Neural cell (in vitro differentiated cells): ENCODE measurements at regions not wholly inside any gene's neighbourhood (a gene's known extent, or its start where the extent isn't known, plus 50 kb on each side); places are given as distances from the start of the nearest gene placed in this dataset.

ENCODE experiments used
- CTCF ChIP-seq: fragments of 450-650 bp; IDR thresholded peaks from 2 replicates; pipeline ENCODE4 v1.5.1; 2014; ENCODE audit warnings: antibody characterized with exemption, mild to moderate bottlenecking, moderate library complexity; ENCODE audit not compliant: poor library complexity, severe bottlenecking
- EP300 ChIP-seq: fragments of 450-650 bp; conservative IDR thresholded peaks from 2 replicates; pipeline ENCODE4 v1.6.1; 2014; ENCODE audit warnings: antibody characterized with exemption, mild to moderate bottlenecking, moderate library complexity; ENCODE audit not compliant: poor library complexity, severe bottlenecking
- EZH2 ChIP-seq: fragments of 200-600, 300-800 bp; shearing (Covaris generic), sonication (generic); IDR thresholded peaks from 2 replicates; pipeline ENCODE4 v1.6.1; 2014; ENCODE audit warnings: antibody characterized with exemption, low read length, borderline replicate concordance, mild to moderate bottlenecking; ENCODE audit not compliant: insufficient read depth, poor library complexity, severe bottlenecking
- MXI1 ChIP-seq: fragments of 450-650 bp; conservative IDR thresholded peaks from 2 replicates; pipeline ENCODE4 v1.6.1; 2014; ENCODE audit warnings: antibody characterized with exemption, mild to moderate bottlenecking; ENCODE audit not compliant: poor library complexity, severe bottlenecking
- POLR2AphosphoS5 ChIP-seq: IDR thresholded peaks from 2 replicates; pipeline ENCODE4 v1.6.1; 2012
- RAD21 ChIP-seq: fragments of 450-650 bp; conservative IDR thresholded peaks from 2 replicates; pipeline ENCODE4 v1.6.1; 2014; ENCODE audit warnings: antibody characterized with exemption, mild to moderate bottlenecking, moderate library complexity
- SMC3 ChIP-seq: fragments of 450-650 bp; conservative IDR thresholded peaks from 2 replicates; pipeline ENCODE4 v1.6.1; 2014; ENCODE audit warnings: antibody characterized with exemption, mild to moderate bottlenecking, moderate library complexity; ENCODE audit not compliant: poor library complexity
- TF ChIP-seq, protein P1 (sequence below): IDR thresholded peaks from 2 replicates; pipeline ENCODE4 v1.6.1; 2012; ENCODE audit warnings: borderline replicate concordance

DNA sequence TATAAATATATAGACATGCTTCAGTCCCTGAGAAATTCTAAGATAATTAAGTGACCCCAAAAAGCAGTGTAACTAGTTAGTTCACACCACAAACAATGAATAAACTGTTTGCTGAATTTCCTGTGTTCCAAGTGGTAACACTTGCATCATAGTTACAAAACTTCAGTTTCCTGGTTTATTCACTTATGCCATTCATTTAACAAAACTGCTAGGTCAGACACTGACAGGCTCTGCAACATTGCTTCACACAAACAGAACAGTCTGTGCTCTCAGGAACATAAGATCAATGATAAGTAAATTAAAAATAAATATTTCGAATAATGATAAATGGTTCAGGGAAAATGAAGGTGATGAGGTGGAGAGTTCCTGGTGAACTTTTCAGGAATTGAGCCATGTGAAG, 133.3 kb upstream of the NAMPT start:
- no peak for TF ChIP-seq CTCF
- no peak for TF ChIP-seq EP300
- no peak for TF ChIP-seq SMC3
- TF ChIP-seq POLR2AphosphoS5: no peak
- no peak for TF ChIP-seq RAD21
- TF ChIP-seq, protein P1, sequence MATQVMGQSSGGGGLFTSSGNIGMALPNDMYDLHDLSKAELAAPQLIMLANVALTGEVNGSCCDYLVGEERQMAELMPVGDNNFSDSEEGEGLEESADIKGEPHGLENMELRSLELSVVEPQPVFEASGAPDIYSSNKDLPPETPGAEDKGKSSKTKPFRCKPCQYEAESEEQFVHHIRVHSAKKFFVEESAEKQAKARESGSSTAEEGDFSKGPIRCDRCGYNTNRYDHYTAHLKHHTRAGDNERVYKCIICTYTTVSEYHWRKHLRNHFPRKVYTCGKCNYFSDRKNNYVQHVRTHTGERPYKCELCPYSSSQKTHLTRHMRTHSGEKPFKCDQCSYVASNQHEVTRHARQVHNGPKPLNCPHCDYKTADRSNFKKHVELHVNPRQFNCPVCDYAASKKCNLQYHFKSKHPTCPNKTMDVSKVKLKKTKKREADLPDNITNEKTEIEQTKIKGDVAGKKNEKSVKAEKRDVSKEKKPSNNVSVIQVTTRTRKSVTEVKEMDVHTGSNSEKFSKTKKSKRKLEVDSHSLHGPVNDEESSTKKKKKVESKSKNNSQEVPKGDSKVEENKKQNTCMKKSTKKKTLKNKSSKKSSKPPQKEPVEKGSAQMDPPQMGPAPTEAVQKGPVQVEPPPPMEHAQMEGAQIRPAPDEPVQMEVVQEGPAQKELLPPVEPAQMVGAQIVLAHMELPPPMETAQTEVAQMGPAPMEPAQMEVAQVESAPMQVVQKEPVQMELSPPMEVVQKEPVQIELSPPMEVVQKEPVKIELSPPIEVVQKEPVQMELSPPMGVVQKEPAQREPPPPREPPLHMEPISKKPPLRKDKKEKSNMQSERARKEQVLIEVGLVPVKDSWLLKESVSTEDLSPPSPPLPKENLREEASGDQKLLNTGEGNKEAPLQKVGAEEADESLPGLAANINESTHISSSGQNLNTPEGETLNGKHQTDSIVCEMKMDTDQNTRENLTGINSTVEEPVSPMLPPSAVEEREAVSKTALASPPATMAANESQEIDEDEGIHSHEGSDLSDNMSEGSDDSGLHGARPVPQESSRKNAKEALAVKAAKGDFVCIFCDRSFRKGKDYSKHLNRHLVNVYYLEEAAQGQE: no peak
- no peak for TF ChIP-seq EZH2
- TF ChIP-seq MXI1: no peak
